Astrocyte (in vitro differentiated cells and primary cell): ENCODE measurements at regions not wholly inside any gene's neighbourhood (a gene's known extent, or its start where the extent isn't known, plus 50 kb on each side); places are given as distances from the start of the nearest gene placed in this dataset.

Source experiments
- CTCF ChIP-seq: IDR thresholded peaks from 2 replicates; pipeline ENCODE4 v1.5.1; 2011; ENCODE audit warnings: low read depth, mild to moderate bottlenecking, inconsistent platforms, low read length, moderate library complexity; ENCODE audit not compliant: insufficient read depth
- EZH2 ChIP-seq: IDR thresholded peaks from 2 replicates; pipeline ENCODE4 v1.6.1; 2012; ENCODE audit warnings: mild to moderate bottlenecking, low read length, inconsistent platforms; ENCODE audit not compliant: insufficient read depth

DNA sequence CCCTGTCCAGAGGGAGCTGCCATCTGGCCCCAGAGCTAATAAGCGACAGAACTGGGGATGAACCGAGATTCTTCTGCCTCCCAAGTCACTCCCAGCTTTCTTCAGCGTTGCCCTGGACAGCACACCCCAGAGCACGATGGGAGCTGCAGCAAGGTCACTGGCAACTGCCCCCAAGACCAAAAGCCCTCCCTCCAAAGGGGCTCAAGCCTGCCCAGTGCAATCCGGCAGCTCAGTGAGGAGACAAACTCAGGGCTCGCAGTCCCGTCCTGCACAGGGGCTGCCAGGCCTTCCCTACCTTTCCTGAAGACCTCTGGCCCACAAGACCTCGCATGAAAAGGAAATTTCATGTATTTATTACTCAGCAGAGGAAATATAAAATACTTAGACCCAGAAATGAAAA, 174.8 kb downstream of the BCOR start:
- no peak for TF ChIP-seq CTCF
- no peak for TF ChIP-seq EZH2
